ENCODE measurements at regions not wholly inside any gene's neighbourhood (a gene's known extent, or its start where the extent isn't known, plus 50 kb on each side); places are given as distances from the start of the nearest gene placed in this dataset.
"Not testable (repeated sequence)": the region's sequence is repeated elsewhere in the genome, so short reads cannot be mapped to it uniquely, and the experiment has no call there.

DNA sequence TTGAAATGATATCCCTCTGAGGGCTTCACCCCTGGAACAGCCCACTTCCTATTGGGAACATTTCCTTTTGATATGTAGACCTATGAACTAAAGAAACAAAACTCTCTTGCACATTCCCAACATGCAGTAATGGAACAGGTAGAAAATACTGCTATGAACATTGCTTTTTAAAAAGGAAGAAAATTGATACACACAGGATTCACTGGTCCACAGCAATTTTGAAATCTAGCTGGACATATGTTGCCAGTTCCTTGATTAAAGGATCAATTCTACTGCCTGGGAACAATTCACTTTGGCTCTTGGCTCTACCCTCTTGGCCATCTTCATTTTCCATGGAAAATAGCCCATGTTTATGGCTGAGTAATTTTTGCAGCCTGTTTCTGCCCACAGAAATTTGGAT, 74.9 kb upstream of the ZNF280D start:
- no peak for DNase-seq

DNA sequence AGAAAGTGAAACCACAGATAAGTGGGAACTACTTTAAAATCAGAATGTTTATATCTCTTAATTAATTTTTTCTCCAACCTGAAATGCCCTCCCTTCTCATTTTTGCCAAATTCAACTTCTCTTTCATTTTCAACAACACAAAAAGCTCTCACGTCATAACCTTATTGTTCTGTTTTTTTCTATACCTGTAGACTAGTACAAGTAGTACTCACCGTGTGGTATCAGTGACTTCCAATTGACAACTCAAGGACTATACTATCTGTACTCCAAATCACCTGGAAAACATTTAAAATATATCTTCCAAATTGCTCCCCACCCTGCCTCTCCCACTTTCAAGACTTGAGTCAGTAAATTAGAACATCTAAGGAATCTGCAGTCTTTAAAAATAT, 72.8 kb upstream of the ZNF280D start:
- DNase-seq, result no peak

DNA sequence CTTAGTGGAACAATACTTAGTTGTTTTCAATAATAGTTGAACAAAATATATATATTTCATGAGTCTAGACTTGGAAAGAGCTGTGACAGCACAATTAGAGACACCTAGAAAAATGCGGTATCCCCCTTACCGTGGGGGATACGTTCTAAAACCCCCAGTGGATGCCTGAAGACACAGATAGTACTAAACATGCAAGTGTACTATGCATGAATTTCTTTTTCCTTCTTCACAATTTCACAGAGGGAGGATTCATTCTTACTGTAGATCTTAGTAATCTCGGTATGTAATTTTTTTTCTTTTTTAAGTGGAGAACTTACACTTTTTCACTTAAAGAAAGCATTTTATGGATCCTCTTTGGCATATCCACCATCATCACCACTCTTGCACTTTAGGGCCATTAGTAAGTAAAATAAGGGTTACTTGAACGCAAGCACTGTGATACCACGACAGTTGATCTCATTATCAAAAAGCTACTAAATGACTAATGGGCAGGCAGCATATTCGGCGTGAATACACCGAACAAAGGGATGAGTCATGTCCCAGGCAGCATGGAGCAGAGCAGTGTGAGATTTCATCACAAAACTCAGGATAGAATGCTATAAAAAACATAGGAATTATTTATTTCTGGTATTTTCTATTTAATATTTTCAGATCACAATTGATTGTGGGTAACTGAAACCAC, 72.3 kb upstream of the ZNF280D start:
- DNase-seq, result no peak

DNA sequence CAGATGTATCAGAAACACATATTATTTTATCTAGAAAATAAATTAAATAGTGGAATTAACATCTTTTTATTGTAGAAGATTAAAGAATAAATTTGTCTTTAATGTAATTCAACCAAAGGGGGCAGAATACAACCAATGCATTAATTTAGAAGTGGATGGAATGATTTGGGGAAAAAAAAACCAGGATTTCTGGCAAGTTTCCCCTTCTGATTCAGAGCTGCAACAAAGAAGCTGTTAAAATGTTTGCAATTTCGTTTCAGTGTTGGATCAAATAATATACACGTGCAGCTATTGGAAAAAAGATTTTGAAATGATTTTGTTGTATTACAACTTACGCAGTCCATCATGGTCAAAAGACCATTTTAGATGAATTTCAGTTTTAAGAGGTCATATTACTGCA, 71.6 kb upstream of the ZNF280D start:
- no peak for DNase-seq

DNA sequence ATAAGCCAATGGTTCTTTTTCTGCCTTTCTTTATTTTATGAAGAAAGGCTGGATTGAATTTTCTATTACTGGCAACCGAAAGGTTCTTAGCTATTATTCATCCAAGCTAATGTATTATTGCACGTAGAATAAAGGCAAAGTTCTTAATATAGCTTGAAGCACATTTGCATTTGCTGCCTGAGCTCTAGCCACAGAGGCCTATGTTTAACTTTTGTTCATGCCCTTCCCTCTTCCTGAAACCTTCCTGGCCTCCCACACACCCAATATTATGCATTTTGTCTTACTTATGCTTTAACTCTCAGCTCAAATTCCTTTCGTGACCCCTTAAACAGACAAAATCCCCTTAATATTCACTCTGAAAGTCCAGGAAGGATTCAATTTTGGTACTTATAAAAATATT, 71.0 kb upstream of the ZNF280D start:
- no peak for DNase-seq

DNA sequence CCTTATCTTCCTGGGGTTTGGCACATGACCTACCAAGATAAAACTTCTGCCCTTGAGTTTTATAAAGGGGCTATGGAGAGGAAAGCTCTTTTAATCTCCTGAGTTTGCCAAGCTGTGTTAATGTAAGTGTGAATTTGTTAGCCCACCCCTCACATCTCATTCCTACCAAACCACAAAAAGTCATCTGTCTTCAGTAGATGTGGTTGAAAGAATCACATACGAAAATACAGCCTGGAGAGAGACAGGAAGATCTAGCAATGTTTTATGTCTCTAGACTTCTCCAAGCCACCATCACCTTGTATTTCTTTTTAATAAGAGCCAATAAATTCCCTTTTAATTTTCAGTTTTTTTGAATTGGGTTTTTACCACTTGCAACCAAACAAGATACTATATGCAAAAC, 68.9 kb upstream of the ZNF280D start:
- DNase-seq, result no peak

DNA sequence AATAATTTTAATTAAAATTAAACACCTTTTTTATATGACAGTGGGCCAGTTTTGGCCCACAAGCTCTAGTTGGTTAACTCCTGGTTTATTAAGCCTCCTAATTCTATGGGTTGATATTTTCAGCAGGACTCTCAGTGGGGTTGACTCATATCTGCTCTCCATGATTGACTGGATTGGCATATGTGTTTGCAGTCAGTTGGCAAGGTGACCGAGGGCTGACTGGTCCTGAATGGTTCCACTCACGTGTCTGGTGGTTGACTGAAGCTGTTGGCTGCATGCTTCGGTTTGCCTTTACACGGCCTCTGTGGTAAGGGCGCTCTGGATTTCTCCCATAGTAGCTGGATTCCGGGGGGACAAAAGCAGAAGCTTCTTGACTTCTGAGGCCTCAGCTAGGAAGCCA, 65.3 kb upstream of the ZNF280D start:
- DNase-seq, result no peak

DNA sequence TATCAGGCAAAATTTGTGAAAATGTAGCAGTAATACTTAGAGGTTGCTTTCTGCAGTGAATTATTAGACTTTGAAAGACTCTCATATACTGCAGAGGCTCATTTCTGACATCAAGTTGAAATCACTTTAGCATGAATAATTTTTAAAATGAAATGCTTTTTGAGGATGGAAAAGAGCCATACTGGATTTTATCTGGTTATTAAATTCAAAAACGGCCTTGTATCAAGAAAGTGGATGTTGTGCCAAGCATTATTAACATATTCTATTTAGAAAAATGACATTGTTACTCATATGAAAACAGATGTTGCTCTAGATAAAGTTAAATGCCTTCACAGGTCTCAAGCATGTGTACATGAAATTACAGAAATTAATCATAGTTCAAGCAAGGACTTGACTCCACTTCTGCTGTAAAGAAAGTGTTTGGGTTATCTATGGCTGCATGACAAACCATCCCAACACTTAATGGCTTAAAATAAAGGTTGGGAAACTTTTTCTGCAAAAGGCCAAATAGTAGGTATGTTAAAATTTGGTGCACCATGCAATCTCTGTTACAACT, 64.5 kb upstream of the ZNF280D start:
- DNase-seq, result no peak

DNA sequence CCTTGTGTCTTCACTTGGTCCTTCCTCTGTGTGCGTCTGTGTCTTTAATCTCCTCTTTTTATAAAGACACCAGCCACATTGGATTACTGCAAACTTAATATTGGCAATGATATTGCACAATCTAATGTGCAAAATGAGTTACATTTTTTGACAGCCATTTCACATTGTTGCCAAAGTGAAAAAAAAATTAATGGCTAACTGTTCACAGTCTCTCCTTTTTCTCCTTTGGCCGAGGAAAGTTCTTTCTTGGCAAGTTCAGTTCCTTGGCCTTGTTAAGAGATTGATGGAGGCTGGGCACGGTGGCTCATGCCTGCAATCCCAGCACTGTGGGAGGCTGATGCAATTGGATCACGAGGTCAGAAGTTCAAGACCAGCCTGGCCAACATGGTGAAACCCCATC, 62.2 kb upstream of the ZNF280D start:
- no peak for DNase-seq

DNA sequence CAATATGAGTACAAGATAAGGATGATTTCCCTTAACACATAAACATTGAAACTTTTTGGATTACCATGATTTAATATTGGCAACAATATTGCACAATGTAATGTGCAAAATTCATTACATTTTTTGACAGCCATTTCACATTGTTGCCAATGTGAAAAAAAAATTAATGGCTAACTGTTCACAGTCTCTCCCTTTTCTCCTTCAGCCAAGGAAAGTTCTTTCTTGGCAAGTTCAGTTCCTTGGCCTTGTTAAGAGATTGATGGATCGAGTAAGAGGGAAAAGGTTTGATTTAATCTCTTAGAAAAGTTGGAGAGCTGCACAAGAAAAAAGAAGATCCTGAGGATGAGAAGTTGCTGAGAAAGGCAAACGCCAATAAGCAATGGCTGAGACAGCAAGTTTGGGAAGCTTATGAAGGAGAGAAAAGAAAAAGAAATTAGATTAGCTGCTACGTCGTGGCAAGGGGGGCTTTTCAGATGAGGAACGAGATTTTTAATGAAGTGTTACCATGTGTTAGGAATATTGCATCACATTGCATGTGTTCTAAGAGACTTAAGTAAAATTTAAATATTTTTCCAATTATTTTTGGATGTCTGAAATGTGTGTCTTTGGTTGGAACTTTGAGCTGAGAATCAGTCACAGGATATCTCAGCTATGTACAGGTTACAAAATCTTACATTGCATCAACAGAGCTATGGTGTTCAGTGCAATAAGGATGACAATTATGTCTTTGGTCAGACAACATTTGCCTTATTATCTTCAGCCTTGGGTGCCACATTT, 61.4 kb upstream of the ZNF280D start:
- no peak for DNase-seq

DNA sequence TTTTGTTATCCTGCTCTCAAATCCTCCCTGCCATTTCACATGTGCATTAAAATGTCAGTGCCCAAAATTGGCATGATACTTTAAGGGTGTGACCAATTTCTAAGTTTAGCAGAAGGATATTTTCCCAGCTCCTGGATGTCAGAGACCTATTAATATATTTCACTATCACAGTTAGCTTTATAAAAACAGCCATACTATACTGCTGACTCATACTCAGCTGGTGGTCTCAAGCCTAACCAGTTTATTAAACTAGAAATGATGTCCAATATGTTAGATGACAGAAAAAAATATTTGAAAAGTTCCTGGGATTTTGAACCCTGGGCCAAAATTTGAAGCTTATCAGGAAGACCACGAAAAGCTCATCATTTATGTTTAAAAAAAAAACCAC, 60.9 kb upstream of the ZNF280D start:
- DNase-seq, result no peak

DNA sequence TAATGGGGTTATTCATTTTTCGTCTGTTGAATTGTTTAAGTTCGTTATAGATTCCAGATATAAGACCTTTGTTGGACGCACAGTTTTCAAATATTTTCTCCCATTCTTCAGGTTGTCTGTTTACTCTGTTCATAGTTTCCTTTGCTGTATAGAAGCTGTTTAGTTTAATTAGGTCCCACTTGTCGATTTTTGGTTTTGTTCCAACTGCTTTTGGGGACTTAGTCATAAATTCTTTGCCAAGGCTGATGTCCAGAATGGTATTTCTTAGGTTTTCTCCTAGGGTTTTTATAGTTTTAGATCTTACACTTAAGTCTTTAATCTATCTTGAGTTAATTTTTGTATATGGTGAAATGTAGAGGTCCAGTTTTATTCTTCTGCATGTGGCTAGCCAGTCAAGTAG, 58.9 kb upstream of the ZNF280D start:
- DNase-seq, result no peak

DNA sequence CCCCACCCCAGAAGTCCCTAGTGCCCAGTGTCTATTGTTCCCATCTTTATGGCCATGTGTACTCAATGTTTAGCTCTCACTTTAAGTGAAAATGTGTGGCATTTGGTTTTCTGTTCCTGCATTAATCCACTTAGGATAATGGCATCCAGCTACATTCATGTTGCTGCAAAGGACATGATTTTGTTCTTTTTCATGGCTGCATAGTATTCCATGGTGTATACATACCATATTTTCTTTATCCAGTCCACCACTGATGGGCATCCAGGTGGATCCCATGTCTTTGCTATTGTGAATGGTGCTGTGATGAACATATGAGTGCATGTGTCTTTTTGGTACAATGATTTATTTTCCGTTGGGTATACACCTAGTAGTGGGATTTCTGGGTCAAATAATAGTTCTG, 58.2 kb upstream of the ZNF280D start:
- DNase-seq, result not testable (repeated sequence)

DNA sequence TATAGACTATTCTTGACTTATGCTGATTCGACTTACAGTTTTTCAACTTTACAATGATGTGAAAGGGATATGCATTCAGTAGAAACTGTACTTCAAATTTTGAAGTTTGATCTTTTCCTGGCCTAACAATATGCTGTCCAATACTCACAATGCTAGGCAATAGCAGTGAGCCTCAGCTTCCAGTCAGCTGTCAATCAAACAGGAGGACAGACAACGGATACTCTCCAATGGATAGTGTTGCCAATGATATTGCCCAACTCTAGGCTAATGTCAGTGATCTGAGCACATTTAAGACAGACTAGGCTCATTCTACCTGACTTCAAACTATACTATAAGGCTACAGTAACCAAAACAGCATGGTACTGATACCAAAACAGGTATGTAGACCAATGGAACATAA, 55.0 kb upstream of the ZNF280D start:
- no peak for DNase-seq

DNA sequence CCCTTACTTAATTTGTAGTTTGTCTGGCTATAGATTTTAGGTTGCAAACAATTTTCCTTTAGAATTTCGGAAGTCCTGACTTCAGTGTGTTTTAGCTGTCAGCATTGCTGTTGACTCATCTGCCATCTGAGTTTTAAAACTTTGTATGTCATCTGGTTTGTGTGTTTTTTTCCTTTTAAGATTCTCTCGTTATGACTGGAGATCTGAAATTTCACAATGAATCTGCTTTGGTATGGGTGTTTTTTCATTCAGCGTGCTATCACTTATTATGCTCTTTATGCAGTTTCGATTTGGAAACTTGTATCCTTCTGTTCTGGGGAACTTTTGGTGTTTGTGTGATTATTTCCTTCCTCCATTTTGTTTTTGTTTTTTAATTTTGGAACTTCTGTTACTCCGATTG, 53.7 kb upstream of the ZNF280D start:
- DNase-seq, result no peak

DNA sequence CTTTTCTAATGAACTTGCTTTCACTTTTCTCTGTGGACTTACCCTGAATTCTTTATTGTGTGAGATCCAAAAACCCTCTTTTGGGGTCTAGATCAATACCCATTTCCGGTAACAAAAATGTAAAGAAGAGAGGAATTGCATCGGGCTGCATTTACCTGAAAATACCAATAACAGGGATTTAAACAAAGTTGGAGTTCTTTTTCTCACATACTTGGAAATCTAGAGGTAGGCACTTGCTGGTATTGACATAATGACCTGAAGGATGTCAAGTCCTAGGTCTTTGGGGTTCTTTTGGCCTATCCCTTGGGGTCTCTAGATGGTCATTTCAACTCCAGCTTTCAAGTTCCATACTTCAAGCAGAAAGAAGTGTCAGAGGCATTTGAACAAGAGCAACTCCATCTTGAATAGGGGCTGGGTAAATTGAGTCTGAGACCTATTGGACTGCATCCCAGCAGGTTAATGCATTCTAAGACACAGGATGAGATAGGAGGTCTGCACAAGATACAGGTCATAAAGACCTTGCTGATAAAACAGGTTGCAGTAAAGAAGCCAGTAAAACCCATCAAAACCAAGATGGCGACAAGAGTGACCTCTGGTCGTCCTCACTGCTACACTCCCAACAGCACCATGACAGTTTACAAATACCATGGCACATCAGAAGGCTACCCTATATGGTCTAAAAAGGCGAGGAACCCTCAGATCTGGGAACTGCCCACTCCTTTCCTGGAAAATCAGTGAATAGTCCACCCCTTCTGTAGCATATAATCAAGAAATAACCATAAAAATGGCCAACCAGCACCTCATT, 50.8 kb upstream of the ZNF280D start:
- no peak for DNase-seq

DNA sequence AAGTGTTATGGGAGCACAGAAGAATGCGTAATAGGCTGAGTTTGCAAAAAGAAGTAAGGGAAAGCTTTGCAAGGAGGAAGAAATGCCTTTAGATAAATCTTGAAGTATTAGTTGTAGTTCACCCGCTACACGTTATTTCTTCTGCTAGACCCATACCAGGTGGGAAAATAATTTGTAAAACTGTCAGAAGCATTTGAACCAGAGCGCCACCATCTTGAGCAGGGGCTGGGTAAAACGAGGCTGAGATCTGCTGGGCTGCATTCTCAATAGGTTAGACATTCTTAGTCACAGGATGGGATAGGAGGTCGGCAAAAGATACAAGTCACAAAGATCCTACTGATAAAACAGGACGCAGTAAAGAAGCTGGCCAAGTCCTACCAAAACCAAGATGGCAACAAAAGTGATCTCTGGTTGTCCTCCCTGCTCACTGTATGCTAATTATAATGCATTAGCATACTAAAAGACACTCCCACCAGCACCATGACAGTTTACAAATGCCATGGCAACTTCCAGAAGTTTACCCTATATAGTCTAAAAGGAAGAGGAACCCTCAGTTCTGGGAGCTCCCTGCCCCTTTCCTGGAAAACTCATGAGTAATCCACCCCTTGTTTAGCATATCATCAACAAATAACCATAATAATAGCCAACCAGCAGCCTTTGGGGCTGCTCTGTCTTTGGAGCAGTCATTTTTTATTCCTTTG, 50.0 kb upstream of the ZNF280D start:
- no peak for DNase-seq
